Glomerular endothelial cell (primary cell): ENCODE measurements at regions not wholly inside any gene's neighbourhood (a gene's known extent, or its start where the extent isn't known, plus 50 kb on each side); places are given as distances from the start of the nearest gene placed in this dataset.

Source experiments
- DNase-seq: peaks from one replicate; pipeline ENCODE4 v3.0.0-alpha.2; 2011; ENCODE audit warnings: low read depth, low spot score; ENCODE audit errors: extremely low read depth

GRCh38 chr11:11081776-11082175, 223.9 kb upstream of the ZBED5 start:
- DNase-seq, result no peak

- DNase-seq, result no peak
Measured at GRCh38 chr11:11081288-11081687, 223.4 kb upstream of the ZBED5 start.

- DNase-seq, result no peak
Measured at GRCh38 chr11:11078344-11079086, 220.7 kb upstream of the ZBED5 start.

- DNase-seq, result no peak
Measured at GRCh38 chr11:11077898-11078297, 220.0 kb upstream of the ZBED5 start.

GRCh38 chr11:11076879-11077278, 219.0 kb upstream of the ZBED5 start:
- DNase-seq, result no peak

- DNase-seq, result no peak
Measured at GRCh38 chr11:11076276-11076675, 218.4 kb upstream of the ZBED5 start.

GRCh38 chr11:11075515-11076171, 217.8 kb upstream of the ZBED5 start:
- no peak for DNase-seq

GRCh38 chr11:11074686-11075335, 217.0 kb upstream of the ZBED5 start:
- no peak for DNase-seq

- DNase-seq, result no peak
Measured at GRCh38 chr11:11073996-11074395, 216.1 kb upstream of the ZBED5 start.

GRCh38 chr11:11072067-11072466, 214.2 kb upstream of the ZBED5 start:
- no peak for DNase-seq

GRCh38 chr11:11071486-11071885, 213.6 kb upstream of the ZBED5 start:
- no peak for DNase-seq

GRCh38 chr11:11070976-11071375, 213.1 kb upstream of the ZBED5 start:
- DNase-seq, result no peak

- DNase-seq, result no peak
Measured at GRCh38 chr11:11069841-11070835, 212.3 kb upstream of the ZBED5 start.

- DNase-seq, result no peak
Measured at GRCh38 chr11:11068113-11068512, 210.3 kb upstream of the ZBED5 start.

GRCh38 chr11:11065396-11065795, 207.5 kb upstream of the ZBED5 start:
- DNase-seq, result no peak

- no peak for DNase-seq
Measured at GRCh38 chr11:11057472-11057854, 199.6 kb upstream of the ZBED5 start.

GRCh38 chr11:11056749-11057471, 199.1 kb upstream of the ZBED5 start:
- DNase-seq, result no peak

- no peak for DNase-seq
Measured at GRCh38 chr11:11056316-11056715, 198.5 kb upstream of the ZBED5 start.

GRCh38 chr11:11047851-11048610, 190.2 kb upstream of the ZBED5 start:
- no peak for DNase-seq
